B cell (primary cell): ENCODE measurements at regions not wholly inside any gene's neighbourhood (a gene's known extent, or its start where the extent isn't known, plus 50 kb on each side); places are given as distances from the start of the nearest gene placed in this dataset.

ENCODE experiments used
- ATAC-seq: fragments of 200-7000 bp; cut with Tn5 transposase; one replicate; pipeline ENCODE4 v1.10.0; 2021; ENCODE audit warnings: low read depth, mild to moderate bottlenecking, moderate number of reproducible peaks, moderate library complexity
- CTCF ChIA-PET: fragments of 350-600 bp; sonication (Branson Sonifier 250); formaldehyde crosslinking; loops from one replicate; lab custom pipeline; 2021; ENCODE audit warnings: antibody characterized with exemption, inconsistent platforms; lab: Charles Lee
- POLR2A ChIA-PET: fragments of 350-600 bp; sonication (Branson Sonifier 250); formaldehyde crosslinking; loops from one replicate; lab custom pipeline; 2021; ENCODE audit warnings: antibody characterized with exemption; lab: Charles Lee
- DNase-seq: peaks from one replicate; pipeline ENCODE4 v3.0.0; 2013
- H2AFZ ChIP-seq: 2 replicates; pipeline ENCODE4 v1.6.1; 2012; ENCODE audit warnings: mild to moderate bottlenecking, low read depth, low read length; ENCODE audit not compliant: insufficient read depth, poor library complexity, severe bottlenecking
- H3K27ac ChIP-seq, 2 donors: 1 replicate in 1 of 2; 2 replicates in 1 of 2; pipeline ENCODE4 v1.5.1; 2012 to 2013; ENCODE audit warnings: low read length in 2 of 2, mild to moderate bottlenecking in 2 of 2, moderate library complexity in 1 of 2
- H3K27me3 ChIP-seq, 4 experiments: fragments of 200-600 bp in 1 of 4; sonication (generic) in 1 of 4; replicated peaks in 1 of 4; 1 replicate in 2 of 4; 2 replicates in 2 of 4; pipeline versions ENCODE4 v1.6.1 to v1.7.0; 2013 to 2016; ENCODE audit warnings: low read length in 3 of 4, mild to moderate bottlenecking in 2 of 4, mixed read lengths in 1 of 4, moderate library complexity in 1 of 4; ENCODE audit not compliant: insufficient read depth in 4 of 4, control insufficient read depth in 3 of 4; ENCODE audit errors: control extremely low read depth in 1 of 4
- H3K36me3 ChIP-seq, 2 experiments: replicated peaks in 1 of 2; 1 replicate in 1 of 2; 2 replicates in 1 of 2; pipeline versions ENCODE4 v1.6.1 to v1.7.1; 2013; ENCODE audit warnings: low read length in 1 of 2; ENCODE audit not compliant: insufficient read depth in 2 of 2, control insufficient read depth in 1 of 2; ENCODE audit errors: control extremely low read depth in 1 of 2, extremely low read depth in 1 of 2
- H3K4me1 ChIP-seq, 2 donors: fragments of 200-600 bp in 1 of 2; sonication (generic) in 1 of 2; 1 replicate in 1 of 2; 2 replicates in 1 of 2; pipeline versions ENCODE4 v1.5.1 to v1.6.1; 2013 to 2017; ENCODE audit warnings: low read length in 2 of 2; ENCODE audit not compliant: control insufficient read depth in 2 of 2, insufficient read depth in 2 of 2
- H3K4me2 ChIP-seq: replicated peaks from 2 replicates; pipeline ENCODE3; 2012; ENCODE audit warnings: mild to moderate bottlenecking, low read depth, low read length; ENCODE audit not compliant: poor library complexity, severe bottlenecking
- H3K4me3 ChIP-seq, 5 experiments: fragments of 200-600 bp in 1 of 5; sonication (generic) in 1 of 5; 1 replicate in 3 of 5; 2 replicates in 2 of 5; pipeline versions ENCODE4 v1.5.1 to v1.7.0; 2011 to 2016; ENCODE audit warnings: low read length in 4 of 5, mild to moderate bottlenecking in 4 of 5, low read depth in 2 of 5, control low read depth in 1 of 5, moderate library complexity in 1 of 5; ENCODE audit not compliant: insufficient read depth in 1 of 5; ENCODE audit errors: control extremely low read depth in 1 of 5, extremely low read depth in 1 of 5
- H3K79me2 ChIP-seq: fragments of 200-600 bp; sonication (generic); one replicate; pipeline ENCODE4 v1.6.0; 2016; ENCODE audit warnings: low read length; ENCODE audit not compliant: control insufficient read depth, insufficient read depth
- H3K9ac ChIP-seq: fragments of 200-600 bp; sonication (generic); 2 replicates; pipeline ENCODE4 v1.6.1; 2017; ENCODE audit warnings: mild to moderate bottlenecking, low read length, moderate library complexity
- H3K9me3 ChIP-seq, 3 donors: one replicate each; pipeline versions ENCODE4 v1.6.1 to v1.7.1; 2013; ENCODE audit warnings: low read length in 2 of 3; ENCODE audit not compliant: control insufficient read depth in 2 of 3, insufficient read depth in 1 of 3; ENCODE audit errors: control extremely low read depth in 1 of 3
- H4K20me1 ChIP-seq: 2 replicates; pipeline ENCODE4 v1.6.0; 2012; ENCODE audit warnings: mild to moderate bottlenecking, low read length; ENCODE audit not compliant: insufficient read depth, control insufficient read depth, poor library complexity, severe bottlenecking
- H3K27ac Mint-ChIP-seq: one replicate; pipeline ENCODE4 v1.8.0; 2021; ENCODE audit warnings: mixed read lengths
- H3K27me3 Mint-ChIP-seq: one replicate; pipeline ENCODE4 v1.8.0; 2021; ENCODE audit warnings: mixed read lengths
- H3K4me1 Mint-ChIP-seq: one replicate; pipeline ENCODE4 v1.8.0; 2021; ENCODE audit warnings: mixed read lengths
- H3K4me3 Mint-ChIP-seq: one replicate; pipeline ENCODE4 v1.8.0; 2021; ENCODE audit warnings: mixed read lengths
- H3K9me3 Mint-ChIP-seq: one replicate; pipeline ENCODE4 v1.8.0; 2022; ENCODE audit warnings: mixed read lengths; ENCODE audit not compliant: insufficient read depth
- EZH2 ChIP-seq: IDR thresholded peaks from 2 replicates; pipeline ENCODE4 v1.6.1; 2012; ENCODE audit warnings: borderline replicate concordance, low read depth, mild to moderate bottlenecking, moderate library complexity, low read length; ENCODE audit not compliant: insufficient read depth, poor library complexity, severe bottlenecking
- WGBS: methylation state at CpG from one replicate; pipeline ENCODE4 v1.1.5; 2013; ENCODE audit warnings: missing lambda C conversion rate; ENCODE audit not compliant: insufficient coverage; 5-methylcytosine and 5-hydroxymethylcytosine counted together
- intact Hi-C: fragments of 100-400 bp; cut with micrococcal nuclease; formaldehyde crosslinking; loops from one replicate; pipeline ENCODE4 v1.10.0; 2022
- TF ChIP-seq, protein P1 (sequence below): fragments of 200-600 bp; IDR thresholded peaks from one replicate; pipeline ENCODE4 v1.8.0; 2022; ENCODE audit warnings: antibody characterized with exemption, mild to moderate bottlenecking

DNA sequence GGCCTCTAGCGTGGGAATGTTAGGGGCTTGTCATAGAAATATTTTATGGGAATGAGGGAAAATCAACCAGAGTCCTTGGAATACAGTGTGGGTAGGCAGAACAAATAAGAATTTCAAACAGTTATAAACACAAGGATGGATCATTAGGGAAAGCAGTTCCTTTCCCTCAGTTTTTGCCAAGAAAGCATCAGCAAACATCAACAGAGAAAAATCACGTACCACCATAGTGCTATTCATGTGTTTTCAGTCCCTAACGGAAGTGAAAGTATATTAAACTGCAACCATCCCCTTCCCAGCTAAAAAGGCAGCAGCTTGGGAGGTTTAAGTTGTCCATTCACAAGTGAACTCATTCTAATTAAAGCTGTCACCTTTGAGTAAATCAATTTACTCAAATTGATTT lies 334.4 kb upstream of the PCDH18 start:
- H3K9me3 ChIP-seq = no peaks in the 10 kb centered on the region
- no peaks in the 10 kb centered on the region for H4K20me1 ChIP-seq
- H3K4me3 Mint-ChIP-seq = no peak overlapping the region
- ATAC-seq (no peak), DNase-seq (no peak)
- H3K9me3 Mint-ChIP-seq = no peaks in the 10 kb centered on the region
- 100% methylated on average over 1 of the region's 3 CpGs for WGBS
- H3K79me2 ChIP-seq = no peaks in the 10 kb centered on the region
- no peaks in the 10 kb centered on the region for H3K4me1 ChIP-seq
- H3K27me3 ChIP-seq = no peaks in the 10 kb centered on the region
- no peak overlapping the region for H2AFZ ChIP-seq
- H3K27ac Mint-ChIP-seq = no peak overlapping the region
- H3K4me1 Mint-ChIP-seq = no peaks in the 10 kb centered on the region
- TF ChIP-seq, protein P1, sequence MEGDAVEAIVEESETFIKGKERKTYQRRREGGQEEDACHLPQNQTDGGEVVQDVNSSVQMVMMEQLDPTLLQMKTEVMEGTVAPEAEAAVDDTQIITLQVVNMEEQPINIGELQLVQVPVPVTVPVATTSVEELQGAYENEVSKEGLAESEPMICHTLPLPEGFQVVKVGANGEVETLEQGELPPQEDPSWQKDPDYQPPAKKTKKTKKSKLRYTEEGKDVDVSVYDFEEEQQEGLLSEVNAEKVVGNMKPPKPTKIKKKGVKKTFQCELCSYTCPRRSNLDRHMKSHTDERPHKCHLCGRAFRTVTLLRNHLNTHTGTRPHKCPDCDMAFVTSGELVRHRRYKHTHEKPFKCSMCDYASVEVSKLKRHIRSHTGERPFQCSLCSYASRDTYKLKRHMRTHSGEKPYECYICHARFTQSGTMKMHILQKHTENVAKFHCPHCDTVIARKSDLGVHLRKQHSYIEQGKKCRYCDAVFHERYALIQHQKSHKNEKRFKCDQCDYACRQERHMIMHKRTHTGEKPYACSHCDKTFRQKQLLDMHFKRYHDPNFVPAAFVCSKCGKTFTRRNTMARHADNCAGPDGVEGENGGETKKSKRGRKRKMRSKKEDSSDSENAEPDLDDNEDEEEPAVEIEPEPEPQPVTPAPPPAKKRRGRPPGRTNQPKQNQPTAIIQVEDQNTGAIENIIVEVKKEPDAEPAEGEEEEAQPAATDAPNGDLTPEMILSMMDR = no peak
- TF ChIP-seq EZH2 = no peak
- POLR2A ChIA-PET = no interaction called here
- H3K9ac ChIP-seq = no peak overlapping the region
- no peak overlapping the region for H3K27ac ChIP-seq
- intact Hi-C loops = no loop called here
- H3K27me3 Mint-ChIP-seq = no peaks in the 10 kb centered on the region
- H3K4me2 ChIP-seq = no peak overlapping the region
- no peaks in the 10 kb centered on the region for H3K36me3 ChIP-seq
- H3K4me3 ChIP-seq = no peak overlapping the region
- CTCF ChIA-PET = no interaction called here

DNA sequence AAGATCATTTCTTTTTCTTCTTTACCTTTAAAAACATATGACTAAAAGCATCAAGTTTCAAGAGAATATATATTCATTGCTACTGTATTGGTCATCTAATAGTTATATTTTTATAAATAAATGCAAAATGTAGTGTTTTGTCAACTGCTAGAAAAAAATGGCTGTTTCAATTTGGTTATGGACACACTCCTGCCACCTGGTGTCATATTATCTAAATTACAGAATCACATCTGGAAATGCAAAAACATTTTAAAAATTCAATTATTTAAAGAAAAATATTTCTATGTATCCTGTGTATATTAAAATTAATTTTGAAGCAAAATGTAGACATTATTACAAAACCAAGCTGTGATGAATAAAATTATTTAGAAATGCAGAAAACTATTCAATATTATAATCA lies 329.4 kb upstream of the PCDH18 start:
- no peaks in the 10 kb centered on the region for H4K20me1 ChIP-seq
- TF ChIP-seq EZH2 = no peak
- TF ChIP-seq, protein P1 = no peak
- H3K79me2 ChIP-seq = no peaks in the 10 kb centered on the region
- DNase-seq (no peak), ATAC-seq (no peak)
- CTCF ChIA-PET = no interaction called here
- no peaks in the 10 kb centered on the region for H3K27me3 ChIP-seq
- no peak overlapping the region for H2AFZ ChIP-seq
- no peaks in the 10 kb centered on the region for H3K9me3 Mint-ChIP-seq
- intact Hi-C loops = no loop called here
- no peak overlapping the region for H3K9ac ChIP-seq
- POLR2A ChIA-PET = no interaction called here
- no peaks in the 10 kb centered on the region for H3K9me3 ChIP-seq
- H3K4me3 ChIP-seq = no peak overlapping the region
- no peak overlapping the region for H3K27ac ChIP-seq
- no peaks in the 10 kb centered on the region for H3K36me3 ChIP-seq
- H3K27ac Mint-ChIP-seq = no peak overlapping the region
- no peak overlapping the region for H3K4me2 ChIP-seq
- no peaks in the 10 kb centered on the region for H3K4me1 ChIP-seq
- H3K4me1 Mint-ChIP-seq = no peaks in the 10 kb centered on the region
- H3K27me3 Mint-ChIP-seq = no peaks in the 10 kb centered on the region
- no peak overlapping the region for H3K4me3 Mint-ChIP-seq
